PC-3 (cell line): ENCODE measurements at regions not wholly inside any gene's neighbourhood (a gene's known extent, or its start where the extent isn't known, plus 50 kb on each side); places are given as distances from the start of the nearest gene placed in this dataset.

ENCODE experiments used
- EZH2 ChIP-seq: fragments of 300-600 bp; sonication (generic); IDR thresholded peaks from one replicate; pipeline ENCODE4 v1.6.1; 2017; ENCODE audit warnings: antibody characterized with exemption, mild to moderate bottlenecking, low read length; ENCODE audit not compliant: unreplicated experiment
- TF ChIP-seq, protein P1 (sequence below): fragments of 300-600 bp; sonication (generic); conservative IDR thresholded peaks from 2 replicates; pipeline ENCODE4 v1.5.1; 2017; ENCODE audit warnings: antibody characterized with exemption, low read depth, mild to moderate bottlenecking, low read length

DNA sequence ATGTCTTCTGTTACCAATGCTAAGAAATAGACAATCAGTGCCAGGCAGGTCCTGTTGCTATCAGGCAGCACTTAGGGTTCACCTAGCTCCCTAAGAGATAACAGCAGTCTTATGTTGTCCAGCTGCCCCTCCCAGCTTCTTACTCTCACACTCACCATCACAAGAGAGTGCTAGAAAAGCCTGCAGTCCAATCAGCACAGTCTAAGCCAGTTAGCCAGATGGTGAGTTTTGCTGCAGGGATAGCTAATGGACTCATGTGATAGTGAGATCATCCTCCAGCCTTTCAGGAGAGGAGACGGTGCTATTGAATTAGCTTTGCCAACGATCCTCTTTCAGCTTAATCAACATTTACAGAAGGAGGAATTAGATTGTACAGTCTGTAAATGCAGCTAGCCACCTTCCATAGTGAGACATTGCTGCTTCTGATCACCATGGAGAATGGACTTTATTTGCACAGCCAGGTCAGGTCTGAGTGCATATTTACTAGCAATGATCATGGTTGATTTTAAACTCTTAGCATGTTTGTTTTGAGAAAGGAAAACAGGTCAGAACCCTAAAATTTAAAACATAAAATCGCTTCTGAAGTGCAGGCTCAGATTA, 438.3 kb downstream of the CENPC start:
- TF ChIP-seq EZH2, result no peak
- TF ChIP-seq, protein P1, sequence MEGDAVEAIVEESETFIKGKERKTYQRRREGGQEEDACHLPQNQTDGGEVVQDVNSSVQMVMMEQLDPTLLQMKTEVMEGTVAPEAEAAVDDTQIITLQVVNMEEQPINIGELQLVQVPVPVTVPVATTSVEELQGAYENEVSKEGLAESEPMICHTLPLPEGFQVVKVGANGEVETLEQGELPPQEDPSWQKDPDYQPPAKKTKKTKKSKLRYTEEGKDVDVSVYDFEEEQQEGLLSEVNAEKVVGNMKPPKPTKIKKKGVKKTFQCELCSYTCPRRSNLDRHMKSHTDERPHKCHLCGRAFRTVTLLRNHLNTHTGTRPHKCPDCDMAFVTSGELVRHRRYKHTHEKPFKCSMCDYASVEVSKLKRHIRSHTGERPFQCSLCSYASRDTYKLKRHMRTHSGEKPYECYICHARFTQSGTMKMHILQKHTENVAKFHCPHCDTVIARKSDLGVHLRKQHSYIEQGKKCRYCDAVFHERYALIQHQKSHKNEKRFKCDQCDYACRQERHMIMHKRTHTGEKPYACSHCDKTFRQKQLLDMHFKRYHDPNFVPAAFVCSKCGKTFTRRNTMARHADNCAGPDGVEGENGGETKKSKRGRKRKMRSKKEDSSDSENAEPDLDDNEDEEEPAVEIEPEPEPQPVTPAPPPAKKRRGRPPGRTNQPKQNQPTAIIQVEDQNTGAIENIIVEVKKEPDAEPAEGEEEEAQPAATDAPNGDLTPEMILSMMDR, result no peak
